ENCODE measurements at regions not wholly inside any gene's neighbourhood (a gene's known extent, or its start where the extent isn't known, plus 50 kb on each side); places are given as distances from the start of the nearest gene placed in this dataset.
"Not testable (repeated sequence)": the region's sequence is repeated elsewhere in the genome, so short reads cannot be mapped to it uniquely, and the experiment has no call there.

DNA sequence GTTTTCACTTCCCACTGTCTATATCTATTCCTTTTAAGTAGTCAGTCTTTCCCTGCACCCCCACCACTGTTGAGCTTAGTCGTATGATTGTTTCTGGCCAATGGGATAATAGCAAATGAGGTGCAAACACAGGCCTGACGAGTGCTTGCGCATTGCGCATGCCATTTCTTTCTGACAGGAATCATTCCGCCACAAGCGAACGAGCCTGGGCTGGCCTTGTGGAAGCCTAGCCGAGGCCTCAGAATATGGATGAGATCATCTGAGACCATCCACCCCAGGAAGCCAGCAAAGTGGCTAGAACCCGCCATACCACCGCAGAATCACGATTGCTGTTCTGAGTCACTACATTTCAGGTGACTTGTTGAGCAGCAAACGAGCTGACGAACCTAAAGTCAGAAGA is 52.2 kb upstream of the PRL start:
- no peak for DNase-seq

DNA sequence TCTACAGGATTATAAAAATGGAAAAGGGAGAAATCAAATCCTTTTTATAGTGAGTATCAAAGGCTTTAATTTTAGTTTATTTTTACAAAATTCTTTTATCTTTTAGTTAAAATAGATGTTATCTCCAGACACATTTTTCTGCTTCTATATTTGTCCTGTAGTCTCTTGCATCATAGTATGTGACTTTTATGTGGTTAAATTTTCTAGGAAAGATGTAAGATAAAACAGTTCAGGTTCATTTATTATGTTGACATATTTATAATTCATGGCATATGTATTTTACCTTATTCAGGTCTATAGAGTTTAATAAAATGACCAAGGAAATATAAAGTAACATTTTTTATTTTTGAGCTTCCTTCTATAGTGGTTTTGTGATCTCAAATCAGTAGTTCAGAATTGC is 52.7 kb upstream of the PRL start:
- no peak for DNase-seq

DNA sequence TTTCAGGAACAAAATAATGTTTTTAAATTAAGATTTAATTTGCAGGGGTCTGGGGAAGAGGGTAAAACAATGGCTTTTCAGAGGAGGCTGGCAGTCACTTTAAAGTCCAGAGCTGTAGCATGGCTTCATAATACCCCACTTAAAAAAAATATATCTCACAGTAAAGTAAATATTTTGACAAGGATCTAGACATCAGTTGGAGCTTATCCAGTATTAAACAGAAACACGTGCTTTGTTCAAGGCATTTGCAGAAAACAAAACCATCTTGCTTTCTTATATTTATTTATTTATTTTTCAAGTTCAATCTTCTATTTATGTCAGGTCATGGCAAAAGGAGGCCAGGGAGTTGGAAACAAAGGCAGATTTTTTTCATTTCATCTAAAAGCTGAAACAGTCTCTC is 53.3 kb upstream of the PRL start:
- peak; percentile 35 for DNase-seq

DNA sequence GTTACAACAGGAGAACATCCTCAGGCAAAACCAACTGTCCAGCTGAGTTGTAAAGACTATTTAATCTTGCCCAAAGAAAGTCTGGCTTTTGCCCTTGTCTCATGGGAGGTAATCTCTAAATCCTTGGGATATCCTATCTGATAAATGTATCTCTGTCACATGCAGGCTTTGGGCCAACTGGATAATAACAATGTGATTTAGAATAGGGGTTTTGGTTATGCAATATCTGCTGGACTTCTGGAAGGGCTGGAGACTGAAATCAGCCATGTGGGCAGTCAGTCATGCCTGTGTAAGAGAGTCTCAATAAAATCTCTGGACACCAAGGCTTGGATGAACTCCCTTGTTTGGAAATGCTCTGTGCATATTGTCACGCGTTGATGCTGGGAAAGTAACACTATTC is 56.3 kb upstream of the PRL start:
- DNase-seq = no peak

DNA sequence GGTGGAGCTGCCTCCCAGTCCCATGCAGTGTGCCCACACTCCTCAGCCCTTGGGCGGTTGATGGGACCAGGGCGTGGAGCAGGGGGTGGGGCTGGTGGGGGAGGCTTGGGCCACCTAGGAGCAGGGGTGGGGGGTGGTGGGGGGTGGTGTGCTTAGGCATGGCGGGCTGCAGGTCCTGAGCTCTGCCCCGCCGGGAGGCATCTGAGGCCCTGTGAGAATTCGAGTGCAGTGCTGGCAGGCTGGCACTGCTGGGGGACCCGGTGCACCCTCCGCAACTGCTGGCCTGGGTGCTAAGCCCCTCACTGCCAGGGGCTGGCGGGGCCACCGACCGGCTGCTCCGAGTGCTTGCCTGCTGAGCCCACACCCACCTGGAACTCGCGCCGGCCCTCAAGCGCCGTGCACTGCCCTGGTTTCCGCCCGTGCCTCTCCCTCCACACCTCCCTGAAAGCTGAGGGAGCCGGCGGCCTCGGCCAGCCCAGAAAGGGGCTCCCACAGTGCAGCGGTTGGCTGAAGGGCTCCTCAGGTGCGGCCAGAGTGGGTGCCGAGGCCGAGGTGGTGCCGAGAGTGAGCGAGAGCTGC is 59.6 kb upstream of the PRL start:
- no peak for DNase-seq

DNA sequence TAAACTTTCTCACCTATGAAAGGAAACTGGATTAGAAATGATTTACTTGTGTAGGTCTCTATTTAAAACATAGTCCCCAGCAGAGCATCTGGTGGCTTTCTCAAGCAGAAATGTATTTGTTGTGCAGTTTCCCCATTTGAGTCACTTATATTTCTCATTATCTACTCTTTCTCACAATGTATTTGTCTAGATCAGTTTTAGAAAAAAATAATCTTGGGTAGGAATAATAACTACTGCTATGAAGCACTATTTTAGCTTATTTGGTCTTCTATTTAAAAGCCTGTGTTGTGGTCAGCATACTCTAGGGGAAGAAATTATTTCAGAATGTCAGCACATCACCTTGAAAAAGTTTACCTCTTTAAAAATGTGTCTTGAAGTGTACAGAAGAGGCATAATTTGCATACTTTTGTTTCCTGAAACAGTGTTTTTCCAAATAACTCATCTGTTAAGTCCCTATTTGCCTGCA is 60.9 kb upstream of the PRL start:
- no peak for DNase-seq

DNA sequence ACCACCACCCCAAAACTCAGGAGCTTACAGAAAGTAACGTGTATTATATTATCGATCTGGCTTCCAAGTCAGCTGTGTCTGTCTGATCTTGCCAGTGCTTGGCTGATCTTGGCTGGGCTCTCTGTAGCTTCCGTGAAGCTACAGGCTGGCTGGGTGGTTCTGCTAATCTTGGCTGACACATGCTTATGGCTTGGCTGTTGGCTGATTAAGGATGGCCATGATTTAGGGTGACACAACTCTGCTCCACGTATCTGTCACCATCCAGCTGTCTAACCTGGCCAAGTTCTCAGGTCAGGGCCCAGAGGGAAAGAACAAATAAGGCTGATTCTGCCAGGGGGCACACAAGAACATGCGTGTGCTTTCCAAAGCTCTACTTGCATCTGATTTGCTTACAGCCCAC is 64.7 kb upstream of the PRL start:
- no peak for DNase-seq

DNA sequence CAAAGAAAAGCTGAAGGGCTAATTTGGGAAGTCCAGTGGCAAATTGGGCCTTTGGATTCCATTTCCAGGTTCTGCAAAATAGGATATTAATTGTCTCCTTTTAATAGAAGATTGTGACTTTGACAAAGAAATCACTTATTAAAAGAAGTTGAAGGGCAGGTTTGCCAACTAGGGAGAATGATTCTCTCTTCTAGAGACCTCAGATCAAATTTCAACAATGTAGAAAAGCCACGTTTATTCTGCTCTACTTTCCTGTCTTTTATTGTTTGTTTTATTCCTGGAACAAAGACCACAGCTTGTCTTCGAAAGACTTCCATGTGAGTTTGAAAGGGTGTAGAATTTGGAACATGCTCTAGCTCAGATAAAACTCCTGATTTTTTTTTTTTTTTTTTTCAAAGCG is 65.5 kb upstream of the PRL start:
- DNase-seq = peak; percentile 72

DNA sequence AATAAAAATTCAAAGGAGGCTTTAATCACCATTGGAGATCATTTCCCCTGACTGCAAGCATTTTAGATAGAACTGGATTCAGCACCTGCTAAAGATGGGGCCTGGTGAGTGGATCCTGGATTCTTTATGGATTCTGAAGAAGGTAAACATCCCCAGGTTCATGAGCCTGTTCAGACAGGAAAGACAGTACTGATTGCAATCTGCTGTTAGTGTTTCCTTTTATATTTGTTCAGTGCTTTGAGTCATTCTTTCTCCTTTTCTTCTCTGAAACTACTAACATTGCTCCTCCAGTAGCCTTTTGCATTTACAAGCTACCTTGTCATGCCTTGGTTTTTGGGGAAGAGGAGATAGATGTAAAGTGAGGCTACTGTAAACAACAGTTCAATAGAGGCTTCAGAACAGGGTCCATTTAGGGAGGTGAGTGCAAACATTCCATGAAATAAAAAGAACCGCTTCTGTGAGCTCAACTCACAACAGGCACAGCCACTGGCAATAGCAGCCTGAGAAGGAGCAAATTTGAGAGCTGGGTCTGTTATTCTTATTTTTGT is 66.4 kb upstream of the PRL start:
- peak; percentile 72 for DNase-seq

DNA sequence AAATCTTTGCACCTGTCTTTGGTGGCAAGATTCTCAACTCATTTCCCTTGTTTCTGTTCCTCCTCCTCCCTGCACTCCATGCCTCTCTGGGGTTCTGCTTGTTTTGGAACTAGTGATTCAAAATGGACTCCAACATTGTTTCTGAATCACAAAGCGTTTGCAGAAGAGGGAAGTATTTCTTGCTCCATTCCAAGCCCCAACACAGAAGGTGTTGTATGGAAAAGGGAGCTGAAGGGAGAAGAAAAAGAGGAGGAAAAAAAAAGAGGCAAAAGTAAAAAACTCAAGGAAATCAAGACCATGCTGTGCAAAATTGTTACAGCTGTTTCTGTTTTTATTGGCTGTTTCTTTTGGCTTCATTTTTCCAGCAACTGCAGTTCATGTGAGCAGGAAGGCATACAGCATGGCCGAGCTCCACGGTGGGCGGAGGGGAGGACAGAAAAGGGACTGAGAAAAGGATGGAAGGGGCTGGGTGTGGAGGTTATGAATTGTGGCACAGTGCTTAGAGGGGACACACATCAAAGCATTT is 66.9 kb upstream of the PRL start:
- no peak for DNase-seq

DNA sequence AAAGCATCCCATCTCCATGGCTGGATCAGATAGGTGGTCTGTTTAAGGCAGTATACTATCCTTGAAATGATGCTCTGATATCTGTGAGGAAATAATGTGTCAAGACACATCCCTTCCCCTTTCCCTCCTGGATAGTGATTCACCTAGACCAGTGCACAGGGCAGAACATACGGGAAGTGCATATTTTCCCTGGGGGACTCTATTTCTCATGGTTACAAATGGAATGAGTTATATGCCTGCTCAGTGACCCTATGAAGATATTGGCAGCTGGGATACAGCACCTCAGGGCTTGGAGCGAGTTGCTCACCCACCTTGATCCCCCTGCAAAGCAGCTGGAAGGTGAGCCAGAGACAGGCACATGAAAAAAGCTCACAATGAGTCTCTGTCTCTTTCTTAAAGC is 67.5 kb upstream of the PRL start:
- DNase-seq = no peak

DNA sequence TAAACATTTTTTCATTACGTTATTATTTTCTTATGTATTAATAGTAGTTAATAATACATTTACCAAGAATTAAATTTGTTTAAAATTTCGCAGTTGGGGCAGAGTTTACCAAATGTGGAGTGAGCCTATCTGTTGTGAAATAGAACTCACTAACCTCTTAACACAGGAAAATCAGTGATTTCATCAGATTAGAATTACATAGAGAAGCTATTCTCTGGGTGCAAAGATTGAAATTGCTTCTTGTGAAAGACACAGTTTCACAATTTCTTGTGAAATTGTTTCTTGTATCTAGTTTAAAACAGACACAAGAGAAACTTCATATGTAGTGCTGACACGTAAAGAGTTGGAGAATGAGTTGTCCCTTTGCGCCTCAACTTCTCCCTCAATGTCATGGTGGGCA is 69.4 kb upstream of the PRL start:
- no peak for DNase-seq

DNA sequence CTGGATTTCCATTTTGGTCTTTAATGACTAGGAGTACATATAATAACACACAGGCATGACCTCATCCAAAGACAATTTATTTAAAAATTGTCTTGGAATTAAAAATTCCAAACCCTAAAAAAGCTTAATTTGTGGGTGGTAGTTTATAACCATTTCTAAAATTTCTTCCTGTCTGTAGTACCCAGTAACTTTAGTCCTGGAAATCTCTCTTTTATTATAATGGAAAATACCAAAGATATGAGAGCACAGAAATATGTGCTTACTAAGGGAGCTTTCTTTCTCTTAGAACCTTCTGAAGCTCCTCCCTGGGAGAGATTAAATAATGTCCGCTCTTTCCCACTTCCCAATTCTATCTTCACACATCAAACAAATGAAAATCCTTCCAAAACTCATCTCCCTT is 70.5 kb upstream of the PRL start:
- no peak for DNase-seq

DNA sequence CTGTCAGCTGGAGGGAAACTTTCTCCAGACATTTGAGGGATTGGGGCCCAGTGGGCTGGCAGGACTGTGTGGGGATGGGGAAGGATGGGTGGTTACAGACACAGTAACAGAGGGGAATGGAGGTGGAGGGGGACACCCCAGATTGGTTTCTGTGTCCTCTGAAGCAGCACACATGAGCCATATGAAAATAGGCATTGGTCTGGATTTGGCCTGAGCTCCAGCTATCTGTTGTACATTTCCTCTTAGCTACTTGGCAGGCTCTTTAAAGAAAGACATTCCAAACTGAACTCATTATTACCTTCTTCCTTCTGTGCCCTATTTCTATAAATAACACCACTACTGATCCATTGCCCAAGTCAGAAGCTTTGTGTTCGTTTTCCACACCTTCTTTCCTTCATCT is 72.0 kb upstream of the PRL start:
- no peak for DNase-seq

DNA sequence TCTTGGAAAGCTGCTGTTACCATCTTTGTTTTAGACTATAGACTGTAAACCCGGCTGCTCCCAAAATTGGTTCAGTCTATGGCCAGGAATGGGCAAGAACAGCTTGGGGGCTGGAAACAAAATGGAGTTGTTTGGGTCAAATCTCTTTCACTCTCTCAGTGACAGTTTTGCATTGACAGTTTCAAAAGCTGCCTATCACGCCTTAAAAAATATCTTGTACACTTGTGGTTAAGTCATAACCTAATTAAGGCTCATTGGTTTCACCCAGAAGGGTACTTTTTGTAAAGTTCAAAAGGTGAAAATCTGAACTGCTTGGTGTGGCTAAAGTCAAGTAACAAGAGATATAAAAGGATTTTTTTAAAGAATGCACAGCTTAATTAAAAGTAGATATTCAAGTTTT is 76.1 kb upstream of the PRL start:
- DNase-seq = no peak

DNA sequence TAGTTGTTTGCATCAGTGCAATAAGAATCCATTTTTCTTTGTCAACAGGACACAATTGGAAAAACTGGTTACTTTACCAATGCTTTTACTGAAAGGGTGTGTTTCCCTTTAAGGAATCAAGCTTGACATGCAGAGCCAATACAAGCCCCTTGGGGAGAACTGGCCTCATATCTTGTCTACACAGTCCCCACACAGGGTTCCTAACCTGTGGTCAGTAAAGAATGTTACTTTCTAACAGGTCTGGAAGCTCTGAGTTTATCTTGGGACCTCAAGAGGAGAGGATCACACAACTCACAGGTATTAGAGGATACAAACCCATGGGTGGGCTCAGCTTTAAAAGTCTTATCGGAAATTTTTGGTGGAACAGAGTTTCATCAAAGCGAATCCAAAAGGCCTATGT is 78.1 kb upstream of the PRL start:
- not testable (repeated sequence) for DNase-seq

DNA sequence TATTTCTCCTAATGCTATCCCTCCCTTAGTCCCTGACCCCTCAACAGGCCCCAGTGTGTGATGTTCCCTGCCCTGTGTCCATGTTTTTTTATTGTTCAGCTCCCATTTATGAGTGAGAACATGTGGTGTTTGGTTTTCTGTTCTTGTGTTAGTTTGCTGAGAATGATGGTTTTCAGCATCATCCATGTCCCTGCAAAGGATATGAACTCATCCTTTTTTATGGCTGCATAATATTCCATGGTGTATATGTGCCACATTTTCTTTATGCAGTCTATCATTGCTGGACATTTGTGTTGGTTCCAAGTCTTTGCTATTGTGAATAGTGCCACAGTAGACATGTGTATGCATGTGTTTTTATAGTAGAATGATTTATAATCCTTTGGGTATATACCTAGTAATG is 79.5 kb upstream of the PRL start:
- not testable (repeated sequence) for DNase-seq

DNA sequence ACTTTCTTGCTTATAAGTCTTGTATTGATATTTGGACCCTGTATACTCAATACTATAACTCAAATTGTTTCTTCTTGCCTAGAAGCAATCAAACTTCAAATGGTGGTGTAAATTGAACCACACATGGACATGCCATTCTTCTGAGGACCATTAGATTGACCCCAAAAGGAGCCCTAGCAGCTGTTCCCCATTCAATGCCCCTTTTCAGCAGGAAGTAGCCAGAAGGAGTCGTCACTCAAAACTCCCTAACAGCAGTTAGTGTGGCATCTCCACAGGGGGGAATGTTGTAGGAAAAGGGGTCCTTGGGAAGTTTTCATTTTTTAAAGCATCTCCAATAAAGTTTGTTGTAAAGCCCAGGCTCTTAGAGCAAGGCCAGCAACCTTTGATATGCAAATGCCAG is 81.7 kb upstream of the PRL start:
- DNase-seq = not testable (repeated sequence)

DNA sequence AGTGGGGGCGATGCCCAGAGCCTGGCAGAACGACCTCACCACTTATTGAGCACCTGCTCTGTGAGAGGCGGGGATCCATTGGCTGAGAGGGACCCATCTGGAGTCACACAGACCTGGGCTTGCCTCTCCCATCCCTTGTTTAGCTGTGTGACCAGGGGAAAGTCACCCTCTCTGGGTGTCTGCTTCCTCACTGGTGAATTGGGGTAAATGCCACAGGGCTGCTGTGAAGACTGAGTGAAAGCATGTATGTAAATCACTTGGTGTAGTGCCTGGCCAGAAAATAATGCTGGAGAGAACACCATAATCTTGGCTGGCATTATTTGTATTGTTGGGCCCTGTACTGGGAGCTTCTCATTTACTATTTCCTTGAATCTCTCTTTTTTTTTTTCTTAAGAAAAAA is 83.4 kb upstream of the PRL start:
- no peak for DNase-seq

DNA sequence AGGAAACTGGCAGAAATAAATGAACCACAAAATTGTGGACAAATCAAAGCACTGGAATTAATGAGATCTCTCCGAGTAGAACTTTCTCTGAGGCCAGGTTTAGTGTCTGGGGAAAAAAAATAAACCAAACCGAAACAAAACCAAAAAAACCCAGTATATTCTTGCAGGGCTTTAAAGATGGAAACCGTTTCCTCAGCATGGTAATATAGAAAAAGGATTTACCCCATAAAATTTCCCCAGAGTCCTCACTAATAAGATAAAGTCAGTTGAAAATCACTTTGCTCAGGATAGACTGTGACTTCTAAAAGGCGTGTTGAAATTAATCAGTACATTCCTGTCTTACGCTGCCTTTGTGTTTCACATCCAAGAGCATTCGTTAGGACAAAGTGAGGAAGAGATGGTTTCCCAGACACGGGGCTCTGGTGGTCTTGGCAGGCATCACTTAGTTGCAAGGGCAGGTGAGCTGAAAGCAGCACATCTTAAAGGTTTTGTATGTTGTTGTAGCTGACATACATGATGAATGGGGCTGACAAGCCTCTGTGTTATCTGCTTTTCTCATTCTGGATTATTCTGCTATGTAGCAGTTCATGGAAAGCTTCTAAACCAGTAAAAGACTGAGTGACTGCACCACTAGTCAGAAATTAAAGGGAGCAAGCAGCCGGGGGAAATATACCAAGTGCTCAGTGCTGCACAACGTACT is 85.2 kb upstream of the PRL start:
- DNase-seq = no peak

DNA sequence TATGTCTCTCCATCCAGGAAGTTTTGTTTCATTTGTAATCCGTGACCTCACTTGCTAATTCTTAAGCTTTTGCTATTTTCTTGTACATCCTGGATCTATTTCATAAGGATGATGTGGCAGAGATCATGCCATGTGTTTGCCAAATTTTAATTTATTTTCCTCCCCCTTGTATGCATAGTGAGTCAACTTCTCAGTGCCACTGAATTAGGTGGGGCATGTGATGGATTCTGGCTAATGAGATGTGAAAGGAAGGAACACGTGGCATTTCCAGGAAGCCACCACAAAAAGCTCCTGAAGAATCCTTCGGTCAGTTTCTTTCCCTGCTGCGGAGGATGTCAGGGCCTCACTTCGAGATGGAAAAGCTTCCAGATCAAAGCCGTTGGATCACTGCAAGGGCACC is 86.2 kb upstream of the PRL start:
- no peak for DNase-seq

DNA sequence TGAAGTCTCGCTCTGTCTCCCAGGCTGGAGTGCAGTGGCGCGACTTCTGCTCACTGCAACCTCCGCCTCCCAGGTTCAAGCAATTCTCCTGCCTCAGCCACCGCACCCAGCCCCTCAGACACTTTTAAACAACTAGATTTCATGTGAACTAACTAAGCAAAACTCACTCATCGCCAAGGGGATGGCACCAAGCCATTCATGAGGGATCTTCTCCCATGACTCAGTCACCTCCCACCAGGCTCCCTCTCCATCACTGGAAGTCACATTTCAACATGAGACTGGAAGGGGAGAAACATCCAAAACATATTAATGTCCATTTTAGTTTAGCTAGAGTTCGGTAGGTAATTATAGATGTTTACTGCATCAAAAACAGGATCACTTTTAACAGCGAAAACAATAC is 95.9 kb upstream of the PRL start:
- DNase-seq = no peak

DNA sequence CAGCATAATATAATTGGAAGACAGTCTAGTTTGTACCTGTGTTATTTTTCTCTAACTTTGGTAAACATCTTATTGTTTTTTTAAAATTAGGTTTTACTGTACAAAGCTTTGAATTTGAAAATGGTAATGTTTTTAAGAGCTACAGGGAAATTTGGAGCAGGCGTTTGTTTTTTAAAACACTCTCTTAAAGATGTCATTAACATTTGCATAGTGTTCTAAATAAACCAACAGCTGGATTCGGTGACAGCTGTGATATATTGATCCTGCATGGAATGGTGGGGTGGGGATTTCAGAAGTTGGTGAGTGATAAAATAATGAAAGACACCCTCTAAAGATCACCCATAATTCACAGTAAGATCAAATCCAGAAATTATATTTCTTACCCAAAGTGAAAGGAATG is 97.9 kb upstream of the PRL start:
- DNase-seq = no peak

DNA sequence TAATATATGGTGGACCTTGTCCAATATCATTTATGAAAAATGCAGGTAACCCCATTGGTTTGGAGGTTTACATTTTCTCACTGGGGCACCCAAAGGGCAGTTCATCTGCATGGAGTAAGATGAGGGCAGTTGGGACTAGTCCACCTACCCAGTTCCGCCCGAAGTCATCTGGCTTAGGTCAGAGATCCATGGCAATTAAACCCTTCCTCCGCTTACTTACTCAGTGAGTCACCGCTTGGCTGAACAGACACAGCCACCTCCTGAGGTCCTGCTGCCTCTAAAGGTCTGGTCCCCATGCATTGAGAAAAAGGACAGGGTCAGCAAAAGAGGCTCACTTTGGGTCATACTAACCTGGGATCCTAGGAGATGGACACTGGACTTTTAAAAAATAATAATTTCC is 102.9 kb upstream of the PRL start:
- no peak for DNase-seq

DNA sequence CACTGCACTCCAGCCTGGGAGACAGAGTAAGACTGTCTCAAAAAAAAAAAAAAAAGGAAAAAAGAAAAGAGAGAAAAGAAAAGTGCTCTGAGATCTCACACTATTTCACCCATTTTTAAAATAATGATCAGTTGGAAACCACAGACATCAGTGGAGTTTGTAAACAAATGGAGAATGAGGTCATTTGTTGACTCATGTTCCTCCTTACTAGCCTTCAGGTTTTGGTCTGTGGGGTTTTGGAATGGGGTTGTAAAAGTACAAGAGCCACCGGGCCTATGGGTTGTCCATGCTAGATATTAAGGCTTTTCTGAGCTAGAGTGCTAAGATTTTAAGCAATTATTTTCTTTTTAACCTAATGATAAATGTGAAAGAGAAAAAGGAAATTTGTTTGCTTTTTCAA is 104.4 kb upstream of the PRL start:
- DNase-seq = no peak

Measured in NCI-H1105 treated with DMSO at 0.1 percent for 48 hours (cell line).